NOMO-1 (cell line): ENCODE measurements at regions not wholly inside any gene's neighbourhood (a gene's known extent, or its start where the extent isn't known, plus 50 kb on each side); places are given as distances from the start of the nearest gene placed in this dataset.

Experiments used
- DNase-seq, 2 experiments: peaks; one replicate each; lab custom pipeline; 2025; ENCODE audit not compliant: unreplicated experiment in 2 of 2; lab: John Stamatoyannopoulos, UW

DNA sequence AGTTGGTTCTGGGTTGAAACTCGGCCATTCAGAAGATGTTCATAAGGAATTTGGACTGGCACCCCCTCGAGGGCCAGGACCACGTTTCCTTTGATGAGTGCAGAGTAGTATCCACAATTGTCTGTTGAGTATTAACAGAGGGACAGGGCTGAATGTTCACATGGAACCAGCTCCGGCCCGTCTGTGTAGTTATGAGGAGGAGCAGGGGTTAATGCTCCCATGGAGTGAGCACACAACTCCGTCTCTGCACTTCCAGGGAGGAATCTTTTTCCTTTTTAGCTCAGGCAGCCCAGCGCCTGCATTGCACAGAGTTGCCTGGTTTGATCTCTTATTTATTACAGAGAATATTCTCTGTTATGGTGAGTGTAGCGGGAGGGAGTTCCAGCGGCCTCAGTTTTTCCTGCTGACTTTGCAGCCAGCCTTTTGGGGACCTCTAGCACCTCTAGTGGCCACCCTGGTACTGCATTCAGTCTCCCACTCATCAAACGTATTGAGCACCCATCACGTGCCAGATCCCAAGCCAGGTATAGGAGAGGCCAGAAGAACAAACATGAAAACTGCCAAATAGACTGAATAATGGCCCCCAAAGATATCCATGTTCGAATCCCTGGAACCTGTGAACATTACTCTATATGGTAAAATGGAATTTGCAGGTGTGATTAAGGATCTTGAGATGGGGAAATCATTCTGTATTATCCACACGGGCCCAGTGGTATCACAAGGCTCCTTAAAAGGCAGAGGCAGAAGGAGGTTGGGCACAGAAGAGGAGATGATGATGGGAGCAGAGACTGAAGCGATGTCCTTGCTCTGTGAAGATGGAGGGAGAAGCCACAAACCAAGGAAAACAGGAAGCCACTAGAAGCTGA, 167.7 kb upstream of the CSF3R start:
- peak; percentile 5 to 11 for DNase-seq

DNA sequence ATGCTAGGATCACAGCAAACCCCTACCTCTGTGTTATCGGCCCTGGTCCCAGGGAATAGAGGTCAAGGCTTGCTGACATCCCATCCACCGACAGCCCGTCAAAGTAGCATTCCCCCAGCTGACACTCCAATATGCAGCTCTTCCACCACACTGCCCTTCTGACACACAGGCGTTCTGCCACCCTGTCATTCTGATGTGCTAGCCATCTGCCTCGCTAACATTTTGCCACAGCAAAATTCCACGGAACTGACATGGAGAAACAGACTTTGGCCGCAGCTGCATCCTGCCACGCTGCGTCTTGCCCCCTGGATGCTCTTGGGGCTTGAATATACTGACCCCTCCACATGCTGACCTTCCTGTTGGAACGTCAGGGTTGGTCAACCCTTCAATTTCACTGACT, 163.2 kb upstream of the CSF3R start:
- DNase-seq: no peak

DNA sequence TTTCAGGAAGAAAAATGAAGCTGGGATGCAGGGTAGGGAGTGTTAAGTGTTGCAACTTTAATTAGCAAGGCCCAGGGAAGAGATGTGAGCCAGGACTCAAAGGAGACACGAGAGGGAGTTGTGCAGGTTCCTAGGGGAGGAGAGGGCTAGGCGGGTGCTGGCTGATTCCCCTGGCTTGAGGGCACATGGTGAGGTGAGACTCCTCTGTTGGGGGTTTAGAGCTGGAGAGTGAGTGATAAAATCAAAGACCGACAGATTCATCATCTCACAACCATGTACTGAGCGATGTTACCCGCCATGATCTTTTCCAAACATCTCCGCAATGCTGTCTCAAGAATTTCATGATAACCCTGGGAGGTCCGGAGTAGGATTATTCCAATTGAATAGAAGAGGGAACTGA, 161.8 kb upstream of the CSF3R start:
- no peak for DNase-seq

DNA sequence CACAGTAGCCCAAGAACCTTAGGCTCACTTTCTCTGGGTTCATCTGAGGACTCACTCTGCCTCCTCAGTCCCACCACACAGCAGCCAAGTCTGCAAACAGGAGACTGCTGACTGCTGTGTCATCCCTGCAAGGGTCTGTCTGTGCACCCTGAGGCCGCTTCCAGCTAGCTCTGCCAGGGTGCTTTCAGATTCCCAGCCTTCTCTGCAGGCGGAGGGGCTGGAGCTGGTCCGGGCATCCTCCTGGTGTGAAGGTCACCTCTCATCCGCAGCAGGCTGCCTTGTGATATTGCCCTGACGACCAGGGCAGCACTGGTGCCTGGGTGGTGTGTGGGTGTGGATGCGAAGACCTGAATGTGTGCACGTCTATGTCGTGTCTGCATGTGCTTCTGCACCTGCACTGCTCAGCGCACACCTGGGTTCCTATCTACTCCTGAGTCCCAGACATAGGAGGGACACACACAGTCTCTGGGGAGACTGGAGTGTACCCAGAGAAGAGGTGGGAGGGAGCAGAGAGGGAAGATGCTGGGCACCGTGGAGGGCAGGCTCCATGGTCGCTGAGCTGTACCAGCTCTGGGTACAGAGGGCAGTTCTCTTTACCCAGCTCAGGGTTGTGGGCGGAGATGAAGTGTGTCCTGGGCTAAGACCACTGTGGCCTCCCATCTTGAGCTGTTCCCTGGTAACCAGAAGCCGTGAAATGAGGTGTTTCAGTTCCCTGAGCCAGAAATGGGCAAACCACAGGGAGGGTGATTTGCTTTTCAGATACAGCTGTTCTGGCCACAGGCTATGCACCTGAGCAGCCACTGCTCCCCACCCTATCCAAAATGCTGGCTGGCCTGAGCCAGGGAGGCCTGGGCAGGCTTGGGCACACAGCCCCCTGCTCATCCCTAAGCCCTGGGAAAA, 160.9 kb upstream of the CSF3R start:
- DNase-seq: no peak

DNA sequence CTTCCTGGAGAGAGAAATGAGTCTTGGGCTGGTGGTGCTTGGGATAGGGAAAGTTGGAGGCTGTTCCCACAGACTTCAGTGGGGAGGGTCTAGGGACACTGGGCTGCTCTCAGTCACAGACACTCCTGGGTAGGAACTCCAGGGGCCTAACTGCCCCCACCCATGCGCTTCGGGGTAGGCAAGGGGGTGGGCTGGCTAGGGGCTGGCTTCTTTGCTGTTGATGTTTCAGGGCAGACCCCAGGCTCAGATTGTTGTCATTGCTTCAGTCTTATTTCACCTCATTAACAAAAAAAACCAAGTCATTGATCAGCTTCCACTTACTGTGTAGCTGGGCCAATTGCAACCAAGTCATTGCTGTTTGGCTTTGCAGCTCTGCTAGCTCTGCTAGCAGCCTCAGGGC, 160.1 kb upstream of the CSF3R start:
- no peak for DNase-seq

DNA sequence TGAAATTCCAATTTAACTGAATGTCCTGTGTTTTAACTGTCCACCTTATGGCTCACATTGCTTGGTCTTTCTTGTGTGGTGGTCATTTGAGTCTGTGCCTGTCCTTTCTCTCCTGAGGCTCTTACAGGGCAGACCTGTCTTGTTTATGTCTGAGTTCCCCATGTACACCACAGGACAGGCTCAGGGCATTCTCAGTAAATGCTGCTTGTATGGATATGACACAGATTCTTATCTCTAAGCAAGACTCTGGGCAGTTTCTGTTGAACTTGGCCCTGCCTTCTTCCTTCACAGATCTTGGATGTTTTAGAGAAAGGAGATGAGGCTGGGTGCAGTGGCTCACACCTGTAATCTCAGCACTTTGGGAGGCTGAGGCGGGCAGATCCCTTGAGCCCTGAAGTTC, 159.1 kb upstream of the CSF3R start:
- DNase-seq: no peak

DNA sequence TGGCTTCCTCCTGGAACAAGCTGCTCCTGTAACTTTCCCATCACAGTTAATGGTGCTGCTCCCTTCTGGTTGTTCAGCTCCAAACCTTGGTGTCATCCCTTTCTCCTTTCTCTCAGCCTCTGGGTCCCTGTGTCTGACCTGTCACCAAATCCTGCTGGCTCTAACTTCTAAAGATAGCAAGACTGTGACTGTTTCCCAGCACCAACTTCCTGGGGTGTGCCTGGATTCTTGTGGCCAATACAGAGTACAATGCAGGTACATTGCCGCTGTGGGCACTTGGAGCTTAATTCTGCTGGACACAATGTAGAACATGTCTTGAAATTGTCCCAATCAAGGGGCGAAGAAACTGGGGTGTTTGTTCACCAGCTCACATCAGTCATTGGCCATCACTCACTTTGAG, 156.7 kb upstream of the CSF3R start:
- no peak for DNase-seq

DNA sequence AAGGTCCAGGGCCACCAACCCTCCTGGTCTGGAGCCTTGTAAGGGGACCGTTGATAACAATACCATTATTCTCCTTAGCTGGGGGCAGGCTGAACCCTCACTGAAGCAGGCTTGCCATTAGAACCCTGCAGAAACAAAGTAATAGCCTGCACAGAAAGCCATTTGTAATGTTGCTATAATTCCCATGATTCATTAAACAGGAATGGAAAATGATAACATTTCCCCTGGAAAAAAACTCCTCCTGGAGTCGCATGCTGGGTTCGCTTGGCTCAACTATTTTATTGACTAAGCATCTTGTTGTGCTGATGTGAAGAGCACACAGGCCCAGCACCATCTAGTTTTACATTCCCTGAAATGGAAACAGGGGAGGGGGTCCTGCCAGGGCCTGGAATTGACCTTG, 155.6 kb upstream of the CSF3R start:
- DNase-seq: no peak

DNA sequence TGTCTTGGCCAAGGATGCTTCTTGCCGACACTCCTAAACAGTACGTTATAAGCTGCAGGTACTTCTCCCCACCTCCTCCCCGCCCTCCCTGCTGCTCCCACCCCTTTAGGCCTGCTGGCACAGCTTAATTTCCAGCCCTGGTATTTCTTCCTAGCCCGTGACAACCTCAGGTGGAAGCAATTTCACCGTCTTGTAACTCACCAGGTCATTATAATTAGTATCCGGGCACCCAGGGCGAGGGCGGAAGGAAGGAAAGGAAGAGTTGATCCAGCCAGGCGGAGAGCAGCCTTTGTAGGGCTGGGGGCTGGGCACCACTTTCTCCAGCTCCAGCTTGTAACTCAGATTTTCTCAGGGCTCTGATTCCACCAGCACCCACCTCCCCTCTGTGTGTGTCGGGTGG, 153.5 kb upstream of the CSF3R start:
- DNase-seq: no peak

DNA sequence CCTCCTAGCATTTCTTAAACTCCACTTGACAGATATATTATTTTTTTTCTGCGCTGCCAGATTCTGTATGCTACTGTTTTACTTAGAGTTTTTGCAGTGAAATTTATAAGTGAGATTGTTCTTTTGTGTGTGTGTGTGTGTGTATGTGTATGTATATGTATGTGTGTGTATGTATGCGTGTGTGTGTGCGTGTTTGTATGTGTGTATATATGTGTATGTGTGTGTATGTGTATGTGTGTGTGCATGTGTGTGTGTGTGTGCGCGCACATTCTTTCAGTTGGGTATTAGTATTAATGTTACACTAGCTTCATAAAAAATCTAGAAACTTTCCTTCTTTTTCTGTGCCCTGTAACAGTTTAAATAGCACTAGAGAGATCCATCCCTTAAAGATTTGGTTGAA, 152.6 kb upstream of the CSF3R start:
- DNase-seq: no peak

DNA sequence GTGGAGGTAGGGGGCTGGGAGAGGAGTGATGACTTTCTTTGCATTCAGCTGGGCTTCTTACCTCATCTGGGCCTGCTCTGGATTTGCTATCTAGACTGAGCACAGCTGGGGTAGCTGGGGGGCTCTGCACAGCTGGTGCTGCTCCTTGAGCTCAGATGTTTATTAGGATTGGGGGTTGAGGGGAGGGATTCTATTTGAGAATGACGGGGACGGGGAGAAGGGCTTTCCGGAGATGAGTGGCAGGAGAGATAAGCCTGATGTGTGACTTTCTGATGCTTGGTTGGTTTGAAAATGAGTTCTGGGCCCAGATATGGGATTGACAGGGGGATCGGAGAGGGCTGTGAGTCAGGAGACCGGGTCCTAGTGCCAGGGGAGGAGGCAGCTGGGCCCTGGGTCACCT, 146.1 kb upstream of the CSF3R start:
- no peak for DNase-seq

DNA sequence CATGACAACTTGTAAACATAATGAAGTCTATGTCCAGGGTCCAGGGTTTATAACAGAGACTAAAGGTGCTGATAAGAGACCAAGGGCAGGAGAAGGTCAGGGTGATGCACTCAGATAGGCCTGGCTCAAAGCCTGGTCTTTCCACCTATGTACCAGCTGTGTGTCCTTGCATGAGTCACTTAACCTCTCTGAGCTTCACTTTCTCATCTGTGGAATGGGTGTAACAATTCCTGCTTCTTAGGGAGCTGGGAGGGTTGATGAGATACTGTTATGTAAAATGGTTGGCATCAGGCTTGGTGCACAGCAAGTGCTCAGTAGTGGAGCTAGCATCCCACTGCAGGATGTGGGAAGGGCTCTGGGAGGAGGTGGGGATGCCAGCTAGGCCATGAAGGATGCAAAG, 143.7 kb upstream of the CSF3R start:
- no peak for DNase-seq

DNA sequence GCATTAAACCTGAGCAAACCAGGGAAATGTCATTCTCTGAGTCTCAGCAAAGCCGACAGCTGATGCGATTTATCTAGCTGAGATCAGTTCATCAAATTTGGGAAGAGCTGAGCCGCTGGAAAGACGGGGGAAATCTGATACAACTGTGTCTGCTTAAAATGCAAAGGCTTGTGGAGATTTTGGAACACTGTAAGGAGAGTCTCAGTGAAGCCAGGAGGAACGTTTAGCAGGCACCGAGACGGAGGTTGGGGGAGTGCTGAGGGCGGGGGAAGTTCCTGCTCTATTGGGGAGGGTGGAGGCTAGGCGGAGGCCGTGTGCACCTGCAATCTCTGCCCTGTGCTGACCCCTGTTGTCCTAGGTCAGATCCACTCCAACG, 143.2 kb upstream of the CSF3R start:
- DNase-seq: no peak

DNA sequence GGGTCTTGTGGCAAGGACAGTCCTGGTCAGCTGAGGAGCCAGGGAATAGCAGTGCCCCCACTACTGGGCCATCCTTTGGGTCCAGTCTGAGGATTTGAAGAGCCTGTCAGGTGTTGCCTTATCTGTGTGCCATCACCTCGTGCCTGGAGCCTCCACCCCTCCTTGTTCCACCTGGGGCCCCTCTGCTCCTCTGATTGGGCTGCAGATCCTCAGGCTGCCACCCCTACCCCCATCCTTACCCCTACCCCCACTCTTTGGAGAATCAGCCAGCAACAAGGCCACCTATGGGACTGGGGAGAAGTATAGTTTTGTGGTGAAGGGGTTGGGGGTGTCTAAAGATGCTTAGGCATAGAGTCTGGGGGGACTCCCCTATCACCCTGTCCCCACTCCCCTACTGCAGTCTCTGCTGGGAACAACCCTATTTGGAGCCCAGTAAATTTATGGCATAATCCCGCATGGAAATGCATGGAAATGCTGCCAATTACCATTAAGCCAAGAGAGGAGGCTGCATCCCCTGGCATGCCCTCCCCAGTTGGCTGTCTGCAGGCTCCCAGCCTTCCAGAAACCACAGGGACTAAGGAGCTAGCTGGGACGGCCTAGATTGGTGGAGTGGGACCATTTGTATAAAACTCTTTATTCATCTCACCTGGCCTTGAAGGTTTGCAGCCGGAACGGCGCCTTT, 142.7 kb upstream of the CSF3R start:
- DNase-seq: no peak

DNA sequence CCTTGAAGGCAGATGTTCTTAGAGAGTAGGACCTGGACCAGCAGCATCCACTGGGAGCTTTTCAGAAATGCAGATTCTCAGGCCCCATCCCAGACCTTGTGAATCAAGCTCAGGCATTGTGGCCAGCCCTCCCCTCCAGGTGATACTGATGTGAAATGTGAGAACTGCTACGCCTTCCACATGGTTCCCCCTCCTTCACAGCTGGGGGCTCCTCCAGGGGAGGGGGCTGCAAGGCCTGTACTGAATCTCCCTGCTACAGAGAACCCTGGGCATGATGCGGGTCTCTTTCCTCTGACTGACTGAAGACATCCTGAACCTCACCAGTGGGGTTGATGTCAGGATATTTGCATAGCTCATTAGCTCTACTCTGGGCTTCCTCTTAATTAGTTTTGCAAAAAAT, 141.8 kb upstream of the CSF3R start:
- no peak for DNase-seq

DNA sequence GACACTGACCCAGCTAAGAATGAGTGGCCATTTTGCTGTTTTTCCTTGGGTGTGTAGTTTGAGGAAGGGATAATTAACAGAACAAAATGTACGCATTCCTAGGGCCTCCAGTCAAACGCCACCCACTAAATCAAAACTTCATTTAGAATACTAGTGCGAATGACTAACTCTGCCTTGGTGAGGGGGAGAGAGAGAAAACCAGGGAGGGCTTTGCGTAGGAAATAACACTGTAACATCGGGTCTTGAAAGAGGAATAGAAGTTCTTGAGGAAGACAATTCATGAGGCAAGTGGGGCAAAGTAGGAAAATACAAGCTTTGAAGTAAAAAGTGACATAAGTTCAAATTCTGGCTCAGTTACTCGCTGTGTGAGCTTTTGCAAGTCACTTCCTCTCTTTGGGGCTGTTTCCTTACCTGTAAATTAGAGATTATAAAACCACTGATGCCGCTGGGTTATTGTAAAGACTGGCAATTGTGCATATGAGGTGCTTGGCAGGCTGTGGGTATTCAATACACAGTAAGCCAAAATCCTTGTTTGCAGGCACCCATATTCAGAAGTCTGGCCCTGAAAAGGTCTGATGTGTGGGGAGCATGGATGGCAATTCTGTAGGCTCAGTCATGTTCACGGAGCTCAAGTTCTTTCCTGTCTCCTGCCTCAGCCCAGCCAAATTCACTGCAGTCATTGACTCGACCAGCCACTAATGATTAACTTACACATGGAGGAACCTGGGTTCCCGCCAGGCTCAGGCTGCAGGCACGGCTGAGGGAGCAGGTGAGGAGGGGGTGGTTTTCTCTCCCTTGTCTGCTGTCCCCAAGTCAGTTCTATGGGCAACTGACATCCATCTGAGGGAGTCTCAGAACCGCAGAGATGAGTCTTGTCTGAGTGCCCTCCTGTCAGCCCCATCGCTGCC, 140.3 kb upstream of the CSF3R start:
- DNase-seq: no peak

DNA sequence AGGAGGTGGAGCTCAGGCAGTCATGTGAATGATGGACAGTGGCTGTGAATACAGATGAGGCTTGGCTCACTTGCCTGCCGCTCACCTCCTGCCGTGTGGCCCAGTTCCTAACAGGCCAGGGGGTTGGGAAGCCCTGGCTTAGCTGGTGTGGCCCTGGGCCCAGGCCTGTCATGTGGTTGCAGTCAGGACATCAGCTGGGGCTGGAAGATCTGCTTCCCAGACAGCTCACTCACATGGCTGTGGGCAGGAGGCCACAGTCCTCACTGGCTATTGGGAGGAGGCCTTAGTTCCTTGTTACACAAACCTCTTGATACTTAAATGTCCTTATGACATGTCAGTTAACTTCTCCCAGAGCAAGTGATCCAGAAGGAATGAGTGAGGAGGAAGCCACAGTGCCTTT, 138.8 kb upstream of the CSF3R start:
- no peak for DNase-seq

DNA sequence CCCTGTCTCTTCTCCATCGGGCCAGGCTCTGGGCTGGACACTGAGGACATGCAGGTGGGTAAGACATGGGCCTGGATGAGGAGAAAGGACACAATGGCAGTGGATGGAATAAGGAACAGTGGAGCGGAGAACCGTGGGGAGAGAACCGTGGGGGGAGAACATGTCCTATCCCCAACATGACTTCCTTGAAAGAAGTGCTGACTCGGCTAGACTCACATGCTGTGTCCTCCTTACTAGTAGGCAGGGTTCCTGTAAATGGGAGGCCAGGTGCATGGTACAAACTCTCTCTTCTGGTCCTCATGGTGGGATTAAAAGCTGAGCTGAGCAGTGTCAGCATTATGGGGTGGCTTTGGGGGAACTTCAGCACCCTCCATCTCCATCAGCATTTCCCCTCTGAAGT, 137.4 kb upstream of the CSF3R start:
- no peak for DNase-seq

DNA sequence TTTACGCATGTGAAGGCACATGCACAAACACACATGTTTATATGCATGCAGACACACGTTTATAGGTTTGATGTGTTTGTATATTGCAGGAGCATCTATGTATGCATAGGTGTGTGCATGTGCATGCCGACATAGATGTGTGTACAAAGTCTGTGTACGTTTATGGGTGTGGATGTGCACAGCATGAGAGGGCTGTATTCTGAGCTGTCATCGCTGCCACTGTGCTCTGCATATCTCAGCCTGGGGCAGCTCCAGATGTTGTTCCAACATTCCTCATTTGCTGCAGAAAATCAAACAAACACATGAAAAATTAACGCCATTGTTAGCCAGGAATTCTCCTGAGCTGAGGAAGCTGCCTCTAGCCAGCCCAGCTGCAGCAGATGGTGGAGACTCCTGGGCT, 132.3 kb upstream of the CSF3R start:
- DNase-seq: no peak

DNA sequence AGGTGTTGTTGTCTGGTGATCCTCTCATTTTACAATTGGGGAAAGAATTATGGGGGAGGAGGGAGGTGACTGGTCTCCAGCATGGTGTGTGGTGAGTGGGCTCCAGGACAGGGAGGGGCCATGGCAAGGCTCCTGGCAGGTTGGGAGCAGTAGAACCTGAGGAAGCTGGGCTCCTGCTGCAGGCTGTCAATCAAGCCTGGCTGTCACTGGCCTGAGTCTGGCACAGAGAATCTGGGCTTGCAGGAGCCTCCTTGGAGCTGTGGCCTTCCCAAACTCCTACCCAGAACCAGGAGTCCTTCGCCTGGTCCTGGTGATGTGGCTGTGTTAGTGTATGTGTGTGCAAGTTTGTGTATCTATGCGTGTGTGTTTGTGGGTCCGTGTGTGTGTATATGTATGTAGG, 131.9 kb upstream of the CSF3R start:
- no peak for DNase-seq

DNA sequence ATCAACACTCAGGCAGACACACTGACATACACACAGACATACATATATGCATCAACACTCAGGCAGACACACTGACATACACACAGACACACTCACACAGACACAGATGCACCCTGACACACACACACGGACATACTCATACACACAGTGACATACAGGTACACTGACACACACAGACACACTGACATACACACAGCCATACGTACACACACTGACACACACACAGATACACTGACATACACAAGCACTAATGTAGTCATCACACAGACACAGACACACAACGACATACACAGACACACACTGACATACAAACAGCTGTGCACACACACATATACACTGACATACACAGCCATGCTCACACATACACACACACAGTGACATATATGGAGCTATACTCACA, 131.0 kb upstream of the CSF3R start:
- DNase-seq: no peak
